ENCODE measurements at regions not wholly inside any gene's neighbourhood (a gene's known extent, or its start where the extent isn't known, plus 50 kb on each side); places are given as distances from the start of the nearest gene placed in this dataset.

DNA sequence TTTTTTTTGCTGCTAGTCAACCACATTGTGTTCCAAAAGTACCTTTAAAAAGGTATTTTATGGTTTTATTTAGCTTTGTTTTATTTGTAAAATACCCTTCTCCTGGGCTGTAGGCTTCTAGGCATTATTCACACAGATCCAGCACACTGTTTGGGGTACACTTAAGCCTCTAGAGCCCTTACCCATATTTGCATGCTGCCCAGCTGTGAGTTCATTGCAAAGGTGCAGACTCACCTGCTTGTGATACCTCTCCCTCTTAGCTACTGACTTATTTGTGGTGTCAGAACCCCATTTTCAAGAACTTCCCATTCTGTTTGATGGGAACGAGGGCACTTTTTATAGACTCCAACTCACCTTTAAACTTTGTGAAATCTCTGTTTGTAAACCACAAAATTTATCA, 69.8 kb downstream of the RIN2 start:
- peak overlapping the region; percentile 56 for H3K4me2 ChIP-seq (ENCODE audit: low read length)
- H3K27ac Mint-ChIP-seq (ENCODE audit: unreplicated experiment): peak overlapping the region; percentile 27

DNA sequence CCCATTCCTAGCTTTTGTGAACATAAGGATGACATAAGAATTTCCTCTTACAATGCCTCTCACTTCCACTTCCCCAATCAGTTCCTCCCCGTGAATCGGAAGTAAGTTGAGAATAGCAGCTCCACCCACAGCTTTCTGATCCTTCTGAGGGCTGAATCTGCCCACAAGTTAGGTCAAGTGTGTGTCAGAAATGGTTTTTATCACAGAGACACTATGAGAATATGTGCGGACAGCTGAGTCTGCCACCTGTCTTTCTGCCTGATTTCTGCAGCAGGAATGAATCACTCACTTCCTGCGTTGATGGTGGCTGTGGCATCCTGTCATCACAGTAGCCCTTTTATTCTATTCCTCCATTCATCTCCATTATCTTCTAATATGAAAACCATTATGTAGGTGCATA, 70.2 kb downstream of the RIN2 start:
- Histone ChIP-seq H3K9ac (ENCODE audit: low read length) (peak overlapping the region; percentile 20), H3K36me3 (ENCODE audit: insufficient read depth, low read length) (no peaks in the 10 kb centered on the region), H3K4me2 (ENCODE audit: low read length) (peak overlapping the region; percentile 56), H4K20me1 (ENCODE audit: insufficient read depth, low read length) (no peaks in the 10 kb centered on the region), H3K27me3 (ENCODE audit: insufficient read depth, low read length) (no peaks in the 10 kb centered on the region), H3K9me3 (ENCODE audit: insufficient read depth, low read depth, low read length) (no peaks in the 10 kb centered on the region), H3K4me3 (ENCODE audit: insufficient read depth, low read depth, low read length) (no peak overlapping the region), H3K27ac (ENCODE audit: low read depth, low read length) (peak overlapping the region; percentile 43), H3K4me1 (ENCODE audit: insufficient read depth, low read length) (peaks cover 20% of the 10 kb centered on the region), H3K79me2 (ENCODE audit: insufficient read depth, low read length) (no peaks in the 10 kb centered on the region), H2AFZ (ENCODE audit: low read depth, low read length) (peak overlapping the region; percentile 3)
- peak; percentile 58 for DNase-seq (ENCODE audit: low read depth)
- Mint-ChIP-seq H3K4me1 (ENCODE audit: low read depth, unreplicated experiment) (peaks cover 31% of the 10 kb centered on the region), H3K27ac (ENCODE audit: unreplicated experiment) (peak overlapping the region; percentile 27), H3K36me3 (ENCODE audit: low read depth, unreplicated experiment) (peaks cover 20% of the 10 kb centered on the region), H3K27me3 (ENCODE audit: low read depth, unreplicated experiment) (no peaks in the 10 kb centered on the region), H3K4me3 (ENCODE audit: unreplicated experiment) (no peak overlapping the region), H3K9me3 (ENCODE audit: unreplicated experiment) (peaks cover 2% of the 10 kb centered on the region)
- TF ChIP-seq, protein P1, sequence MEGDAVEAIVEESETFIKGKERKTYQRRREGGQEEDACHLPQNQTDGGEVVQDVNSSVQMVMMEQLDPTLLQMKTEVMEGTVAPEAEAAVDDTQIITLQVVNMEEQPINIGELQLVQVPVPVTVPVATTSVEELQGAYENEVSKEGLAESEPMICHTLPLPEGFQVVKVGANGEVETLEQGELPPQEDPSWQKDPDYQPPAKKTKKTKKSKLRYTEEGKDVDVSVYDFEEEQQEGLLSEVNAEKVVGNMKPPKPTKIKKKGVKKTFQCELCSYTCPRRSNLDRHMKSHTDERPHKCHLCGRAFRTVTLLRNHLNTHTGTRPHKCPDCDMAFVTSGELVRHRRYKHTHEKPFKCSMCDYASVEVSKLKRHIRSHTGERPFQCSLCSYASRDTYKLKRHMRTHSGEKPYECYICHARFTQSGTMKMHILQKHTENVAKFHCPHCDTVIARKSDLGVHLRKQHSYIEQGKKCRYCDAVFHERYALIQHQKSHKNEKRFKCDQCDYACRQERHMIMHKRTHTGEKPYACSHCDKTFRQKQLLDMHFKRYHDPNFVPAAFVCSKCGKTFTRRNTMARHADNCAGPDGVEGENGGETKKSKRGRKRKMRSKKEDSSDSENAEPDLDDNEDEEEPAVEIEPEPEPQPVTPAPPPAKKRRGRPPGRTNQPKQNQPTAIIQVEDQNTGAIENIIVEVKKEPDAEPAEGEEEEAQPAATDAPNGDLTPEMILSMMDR (IDR thresholded peaks at IDR 0.05; ENCODE audit: insufficient read depth, low read depth, low read length): peak; percentile 13
- no peak for TF ChIP-seq EZH2 (IDR thresholded peaks at IDR 0.05; ENCODE audit: insufficient read depth, low read length)
- FAIRE-seq: no peak

More for the DNA sequence above, 69.8 kb downstream of the RIN2 start:
- FAIRE-seq: no peak
- H3K9me3 ChIP-seq (ENCODE audit: insufficient read depth, low read depth, low read length): no peaks in the 10 kb centered on the region
- no peaks in the 10 kb centered on the region for H3K79me2 ChIP-seq (ENCODE audit: insufficient read depth, low read length)
- peak overlapping the region; percentile 3 for H2AFZ ChIP-seq (ENCODE audit: low read depth, low read length)
- H3K27ac ChIP-seq (ENCODE audit: low read depth, low read length): peak overlapping the region; percentile 43
- Mint-ChIP-seq H3K4me3 (ENCODE audit: unreplicated experiment) (no peak overlapping the region), H3K9me3 (ENCODE audit: unreplicated experiment) (peaks cover 2% of the 10 kb centered on the region), H3K36me3 (ENCODE audit: low read depth, unreplicated experiment) (peaks cover 20% of the 10 kb centered on the region), H3K27me3 (ENCODE audit: low read depth, unreplicated experiment) (no peaks in the 10 kb centered on the region), H3K4me1 (ENCODE audit: low read depth, unreplicated experiment) (peaks cover 32% of the 10 kb centered on the region)
- no peak overlapping the region for H3K4me3 ChIP-seq (ENCODE audit: insufficient read depth, low read depth, low read length)
- no peak for DNase-seq (ENCODE audit: low read depth)
- H3K9ac ChIP-seq (ENCODE audit: low read length): peak overlapping the region; percentile 20
- H3K4me1 ChIP-seq (ENCODE audit: insufficient read depth, low read length): peaks cover 19% of the 10 kb centered on the region
- H4K20me1 ChIP-seq (ENCODE audit: insufficient read depth, low read length): no peaks in the 10 kb centered on the region
- H3K36me3 ChIP-seq (ENCODE audit: insufficient read depth, low read length): no peaks in the 10 kb centered on the region
- TF ChIP-seq, protein P1 (IDR thresholded peaks at IDR 0.05; ENCODE audit: insufficient read depth, low read depth, low read length): no peak
- TF ChIP-seq EZH2 (IDR thresholded peaks at IDR 0.05; ENCODE audit: insufficient read depth, low read length): no peak
- no peaks in the 10 kb centered on the region for H3K27me3 ChIP-seq (ENCODE audit: insufficient read depth, low read length)

DNA sequence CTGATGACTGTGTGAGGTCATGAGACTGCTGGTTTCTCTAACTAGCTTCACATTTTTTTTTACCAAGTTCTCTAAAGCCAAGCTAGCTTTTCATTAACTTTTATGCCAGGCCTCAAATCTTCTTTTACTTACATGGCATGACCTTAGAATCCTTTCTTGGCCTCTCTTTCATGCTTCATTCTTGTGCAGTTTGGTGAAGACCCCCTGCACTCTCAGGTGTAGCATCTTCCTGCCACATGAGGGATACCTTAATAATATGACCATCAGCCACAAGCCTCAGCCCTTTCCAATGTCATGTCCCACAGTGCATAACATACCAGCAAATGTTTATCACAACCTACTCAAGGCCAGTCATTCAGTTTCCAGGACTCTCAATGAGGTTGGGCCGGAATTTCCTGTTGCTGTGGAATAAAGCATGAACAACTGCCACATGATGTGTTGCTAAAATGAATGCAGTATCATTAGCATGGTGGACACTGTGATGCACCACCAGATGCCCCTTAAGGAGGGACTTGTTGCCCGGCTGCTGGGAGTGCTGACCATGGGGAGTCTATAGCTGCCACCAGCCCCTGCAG, 72.2 kb downstream of the RIN2 start:
- Histone ChIP-seq H3K79me2 (ENCODE audit: insufficient read depth, low read length) (no peaks in the 10 kb centered on the region), H3K9me3 (ENCODE audit: insufficient read depth, low read depth, low read length) (no peaks in the 10 kb centered on the region), H2AFZ (ENCODE audit: low read depth, low read length) (no peak overlapping the region), H3K9ac (ENCODE audit: low read length) (no peak overlapping the region), H3K4me1 (ENCODE audit: insufficient read depth, low read length) (peaks cover 20% of the 10 kb centered on the region), H3K27ac (ENCODE audit: low read depth, low read length) (no peak overlapping the region), H3K36me3 (ENCODE audit: insufficient read depth, low read length) (no peaks in the 10 kb centered on the region), H4K20me1 (ENCODE audit: insufficient read depth, low read length) (no peaks in the 10 kb centered on the region), H3K4me2 (ENCODE audit: low read length) (no peak overlapping the region), H3K4me3 (ENCODE audit: insufficient read depth, low read depth, low read length) (no peak overlapping the region), H3K27me3 (ENCODE audit: insufficient read depth, low read length) (no peaks in the 10 kb centered on the region)
- Mint-ChIP-seq H3K9me3 (ENCODE audit: unreplicated experiment) (no peaks in the 10 kb centered on the region), H3K4me3 (ENCODE audit: unreplicated experiment) (no peak overlapping the region), H3K27ac (ENCODE audit: unreplicated experiment) (peak overlapping the region; percentile 23), H3K27me3 (ENCODE audit: low read depth, unreplicated experiment) (no peaks in the 10 kb centered on the region), H3K4me1 (ENCODE audit: low read depth, unreplicated experiment) (peaks cover 27% of the 10 kb centered on the region), H3K36me3 (ENCODE audit: low read depth, unreplicated experiment) (peaks cover 10% of the 10 kb centered on the region)
- FAIRE-seq (no peak), DNase-seq (ENCODE audit: low read depth) (no peak)
- TF ChIP-seq, protein P1 (IDR thresholded peaks at IDR 0.05; ENCODE audit: insufficient read depth, low read depth, low read length): no peak
- TF ChIP-seq EZH2 (IDR thresholded peaks at IDR 0.05; ENCODE audit: insufficient read depth, low read length): no peak
